HCT116 (cell line): ENCODE measurements at regions not wholly inside any gene's neighbourhood (a gene's known extent, or its start where the extent isn't known, plus 50 kb on each side); places are given as distances from the start of the nearest gene placed in this dataset.

ENCODE experiments used
- ATAC-seq: fragments of 200-7000 bp; cut with Tn5 transposase; 2 replicates; pipeline ENCODE4 v1.9.1; 2020; ENCODE audit warnings: mild to moderate bottlenecking, moderate library complexity
- BruUV-seq: library from RNA; stranded (reverse); fragments of 400-500 nt; replicated peaks from 2 replicates; lab custom pipeline; 2021; lab: Mats Ljungman, UMichigan
- CTCF ChIA-PET: fragments of 300-600 bp; sonication (Branson Sonifier 250); formaldehyde crosslinking; loops from one replicate; lab custom pipeline; 2021; ENCODE audit warnings: antibody characterized with exemption; lab: Charles Lee
- POLR2A ChIA-PET: fragments of 300-600, 350-600 bp; sonication (Branson Sonifier 250); formaldehyde crosslinking; loops from one replicate; lab custom pipeline; 2021; ENCODE audit warnings: antibody characterized with exemption; lab: Charles Lee
- RAD21 ChIA-PET, 2 experiments: fragments of 300-600 bp; sonication (Branson Sonifier 250); formaldehyde crosslinking; loops; one replicate each; lab custom pipeline; 2023; ENCODE audit warnings: low total read pairs in 2 of 2; ENCODE audit not compliant: uncharacterized antibody in 2 of 2, unreplicated experiment in 2 of 2, low non-redundant PET in 1 of 2; lab: Charles Lee
- DNase-seq: peaks from one replicate; pipeline ENCODE4 v3.0.0-alpha.2; 2010; ENCODE audit warnings: low read depth, low spot score
- H2AFZ ChIP-seq: fragments of 200-600 bp; shearing (Covaris generic), sonication (generic); 2 replicates; pipeline ENCODE4 v1.6.1; 2017; ENCODE audit warnings: low read depth, mixed run types, mixed read lengths, antibody characterized with exemption, low read length; ENCODE audit not compliant: poor library complexity, severe bottlenecking
- H3K27ac ChIP-seq: 2 replicates; pipeline ENCODE4 v1.5.1; 2012; ENCODE audit warnings: low read depth, low read length
- H3K27me3 ChIP-seq: fragments of 200-600 bp; sonication (generic); 2 replicates; pipeline ENCODE4 v1.6.1; 2016; ENCODE audit warnings: mixed run types, low read length, mixed read lengths; ENCODE audit not compliant: insufficient read depth
- H3K36me3 ChIP-seq, 2 experiments: fragments of 200-500 bp in 1 of 2; fragments of 200-600 bp in 1 of 2; sonication (Bioruptor generic) in 1 of 2; sonication (generic) in 1 of 2; 2 replicates each; pipeline versions ENCODE4 v1.5.1 to v1.6.1; 2014 to 2016; ENCODE audit warnings: low read length in 2 of 2, inconsistent platforms in 1 of 2, mixed read lengths in 1 of 2, mixed run types in 1 of 2; ENCODE audit not compliant: insufficient read depth in 2 of 2, control insufficient read depth in 1 of 2
- H3K4me1 ChIP-seq, 2 experiments: fragments of 200-600 bp in 1 of 2; sonication (generic) in 1 of 2; 2 replicates each; pipeline versions ENCODE4 v1.5.1 to v1.6.1; 2012 to 2017; ENCODE audit warnings: low read length in 2 of 2, inconsistent platforms in 1 of 2, mild to moderate bottlenecking in 1 of 2, mixed read lengths in 1 of 2, mixed run types in 1 of 2, moderate library complexity in 1 of 2; ENCODE audit not compliant: insufficient read depth in 2 of 2, control insufficient read depth in 1 of 2
- H3K4me2 ChIP-seq: fragments of 200-600 bp; sonication (generic); 2 replicates; pipeline ENCODE4 v1.6.1; 2017; ENCODE audit warnings: mixed run types, low read length, mixed read lengths
- H3K4me3 ChIP-seq, 2 experiments: fragments of 200-600 bp in 1 of 2; sonication (generic) in 1 of 2; replicated peaks in 1 of 2; 2 replicates each; pipeline ENCODE4 v1.5.1; 2011 to 2016; ENCODE audit warnings: low read length in 2 of 2, control low read depth in 1 of 2, low read depth in 1 of 2, mild to moderate bottlenecking in 1 of 2, mixed read lengths in 1 of 2, mixed run types in 1 of 2
- H3K79me2 ChIP-seq: fragments of 200-600 bp; sonication (generic); 2 replicates; pipeline ENCODE4 v1.6.1; 2017; ENCODE audit warnings: mild to moderate bottlenecking, mixed run types, low read length, moderate library complexity, mixed read lengths; ENCODE audit not compliant: insufficient read depth
- H3K9ac ChIP-seq: fragments of 200-600 bp; sonication (generic); 2 replicates; pipeline ENCODE4 v1.6.1; 2016; ENCODE audit warnings: low read length, mixed read lengths
- H3K9me2 ChIP-seq: fragments of 200-600 bp; sonication (generic), shearing (Covaris generic); 2 replicates; pipeline ENCODE4 v1.6.1; 2017; ENCODE audit warnings: mixed run types, mild to moderate bottlenecking, moderate library complexity; ENCODE audit not compliant: insufficient read depth
- H3K9me3 ChIP-seq, 2 experiments: fragments of 200-500 bp in 1 of 2; fragments of 200-600 bp in 1 of 2; sonication (Bioruptor generic) in 1 of 2; sonication (generic) in 1 of 2; 2 replicates each; pipeline ENCODE4 v1.6.1; 2014 to 2017; ENCODE audit warnings: low read length in 2 of 2, mixed read lengths in 2 of 2, inconsistent platforms in 1 of 2, low read depth in 1 of 2, mild to moderate bottlenecking in 1 of 2, mixed run types in 1 of 2, moderate library complexity in 1 of 2; ENCODE audit not compliant: control insufficient read depth in 1 of 2, insufficient read depth in 1 of 2
- H4K20me1 ChIP-seq: fragments of 200-600 bp; sonication (generic), shearing (Covaris generic); 2 replicates; pipeline ENCODE4 v1.6.1; 2017; ENCODE audit warnings: mixed run types, mild to moderate bottlenecking, moderate library complexity; ENCODE audit not compliant: insufficient read depth
- CBX3 ChIP-seq: IDR thresholded peaks from 2 replicates; pipeline ENCODE4 v1.6.1; 2012; ENCODE audit warnings: low read depth
- CEBPB ChIP-seq: IDR thresholded peaks from 2 replicates; pipeline ENCODE4 v1.6.1; 2012; ENCODE audit warnings: low read depth
- CTCF ChIP-seq, 3 experiments: fragments of 200-600 bp in 1 of 3; sonication (generic) in 1 of 3; IDR thresholded peaks in 2 of 3; conservative IDR thresholded peaks in 1 of 3; 2 replicates each; pipeline ENCODE4 v1.5.1; 2012 to 2017; ENCODE audit warnings: low read depth in 2 of 3, low read length in 2 of 3, antibody characterized with exemption in 1 of 3, borderline replicate concordance in 1 of 3, control low read depth in 1 of 3, mild to moderate bottlenecking in 1 of 3, mixed read lengths in 1 of 3, mixed run types in 1 of 3, moderate library complexity in 1 of 3; ENCODE audit not compliant: insufficient read depth in 1 of 3
- EGR1 ChIP-seq: IDR thresholded peaks from 2 replicates; pipeline ENCODE4 v1.6.1; 2012; ENCODE audit warnings: low read depth
- ELF1 ChIP-seq: IDR thresholded peaks from 2 replicates; pipeline ENCODE4 v1.6.1; 2012; ENCODE audit warnings: low read depth, borderline replicate concordance
- EZH2 ChIP-seq: fragments of 200-600 bp; sonication (generic); IDR thresholded peaks from 2 replicates; pipeline ENCODE4 v1.6.1; 2017; ENCODE audit warnings: antibody characterized with exemption, mixed run types
- EZH2phosphoT487 ChIP-seq: fragments of 200-600 bp; IDR thresholded peaks from 2 replicates; pipeline ENCODE4 v1.6.1; 2018; ENCODE audit warnings: antibody characterized with exemption, borderline replicate concordance
- FOSL1 ChIP-seq: IDR thresholded peaks from 2 replicates; pipeline ENCODE4 v1.6.1; 2012; ENCODE audit warnings: low read depth
- REST ChIP-seq: IDR thresholded peaks from 2 replicates; pipeline ENCODE4 v1.6.1; 2012; ENCODE audit warnings: low read depth
- SIN3A ChIP-seq: IDR thresholded peaks from 2 replicates; pipeline ENCODE4 v1.6.1; 2012; ENCODE audit warnings: low read depth
- SP1 ChIP-seq: IDR thresholded peaks from 2 replicates; pipeline ENCODE4 v1.6.1; 2012; ENCODE audit warnings: low read depth
- SRF ChIP-seq: IDR thresholded peaks from 2 replicates; pipeline ENCODE4 v1.6.1; 2012; ENCODE audit warnings: low read depth
- TCF7L2 ChIP-seq: IDR thresholded peaks from 2 replicates; pipeline ENCODE4 v1.7.0; 2011; ENCODE audit warnings: borderline replicate concordance, inconsistent platforms; ENCODE audit not compliant: insufficient read depth, insufficient read length; ENCODE audit errors: extremely low read depth
- YY1 ChIP-seq: IDR thresholded peaks from 2 replicates; pipeline ENCODE4 v1.6.1; 2011; ENCODE audit warnings: low read length, low read depth, moderate library complexity, mild to moderate bottlenecking; ENCODE audit not compliant: insufficient replicate concordance; ENCODE audit errors: extremely low read depth
- ZFX ChIP-seq: fragments of 450-650 bp; IDR thresholded peaks from 2 replicates; pipeline ENCODE4 v1.6.1; 2017
- ZNF274 ChIP-seq: fragments of 200-500 bp; sonication (Bioruptor generic); IDR thresholded peaks from 2 replicates; pipeline ENCODE4 v1.6.1; 2014; ENCODE audit warnings: mild to moderate bottlenecking, low read depth, low read length, inconsistent platforms
- intact Hi-C: fragments of 100-400 bp; cut with micrococcal nuclease; formaldehyde crosslinking; loops from 2 replicates; pipeline ENCODE4 v1.10.0; 2022
- TF ChIP-seq, protein P1 (sequence below): IDR thresholded peaks from 2 replicates; pipeline ENCODE4 v1.6.1; 2012

DNA sequence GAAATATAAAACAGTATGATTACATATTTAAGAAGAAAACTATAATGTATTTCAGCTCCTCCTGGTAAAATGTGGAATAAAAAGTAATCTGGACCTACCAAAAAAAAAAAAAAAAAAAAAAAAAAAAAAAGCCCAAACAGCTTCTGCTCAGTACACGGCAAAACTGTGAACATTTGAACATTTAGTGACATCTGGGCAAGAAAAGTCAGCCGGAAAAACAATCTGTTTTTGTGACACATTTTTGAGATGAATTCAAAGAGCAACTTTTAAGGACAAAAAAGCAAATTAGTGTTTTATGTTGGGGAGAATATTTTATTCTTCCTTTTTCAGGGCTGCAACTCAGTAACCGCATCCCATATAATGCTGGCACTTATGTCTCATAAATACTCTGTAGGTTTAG is 649.7 kb upstream of the KCNMB2 start:
- intact Hi-C loops, result no loop called here
- ChIA-PET POLR2A (no interaction called here), RAD21 (no interaction called here), CTCF (no interaction called here)
- Histone ChIP-seq H2AFZ (no peak overlapping the region), H3K36me3 (no peaks in the 10 kb centered on the region), H3K4me3 (no peak overlapping the region), H3K27me3 (no peaks in the 10 kb centered on the region), H3K4me1 (no peaks in the 10 kb centered on the region), H3K9me2 (no peaks in the 10 kb centered on the region), H3K9ac (no peak overlapping the region), H3K9me3 (no peaks in the 10 kb centered on the region), H3K27ac (no peak overlapping the region), H3K79me2 (no peaks in the 10 kb centered on the region), H3K4me2 (no peak overlapping the region), H4K20me1 (no peaks in the 10 kb centered on the region)
- ATAC-seq (no peak), DNase-seq (no peak)
- no peak for TF ChIP-seq ZFX
- TF ChIP-seq EZH2, result no peak
- TF ChIP-seq TCF7L2, result no peak
- no peak for TF ChIP-seq SP1
- no peak for TF ChIP-seq EZH2phosphoT487
- TF ChIP-seq FOSL1, result no peak
- TF ChIP-seq REST, result no peak
- TF ChIP-seq ELF1, result no peak
- TF ChIP-seq CTCF (IDR thresholded peaks at IDR 0.05 in 2 of 3, conservative IDR thresholded peaks at IDR 0.05 in 1 of 3; ENCODE audit: borderline replicate concordance in 1 of 3, insufficient read depth in 1 of 3, low read depth in 2 of 3, low read length in 2 of 3), result no peak
- TF ChIP-seq ZNF274, result no peak
- no peak for TF ChIP-seq YY1
- no peak for TF ChIP-seq CBX3
- no peak for TF ChIP-seq CEBPB
- no peak for TF ChIP-seq SRF
- TF ChIP-seq, protein P1, sequence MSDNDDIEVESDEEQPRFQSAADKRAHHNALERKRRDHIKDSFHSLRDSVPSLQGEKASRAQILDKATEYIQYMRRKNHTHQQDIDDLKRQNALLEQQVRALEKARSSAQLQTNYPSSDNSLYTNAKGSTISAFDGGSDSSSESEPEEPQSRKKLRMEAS, result no peak
- no peak for TF ChIP-seq SIN3A
- no peak for TF ChIP-seq EGR1
- BruUV-seq, result no TSS peak
